Spleen (tissue), 11 donors: ENCODE measurements at regions not wholly inside any gene's neighbourhood (a gene's known extent, or its start where the extent isn't known, plus 50 kb on each side); places are given as distances from the start of the nearest gene placed in this dataset.

ENCODE experiments used
- DNase-seq: peaks from one replicate; pipeline ENCODE4 v3.0.0-alpha.2; 2020
- H3K27ac ChIP-seq, 8 donors: fragments of 200-600 bp; sonication (generic) in 7 of 8; 1 replicate in 4 of 8; 2 replicates in 4 of 8; pipeline versions ENCODE4 v1.5.0 to v1.8.0; 2016 to 2021; ENCODE audit warnings: inconsistent platforms in 4 of 8, mild to moderate bottlenecking in 4 of 8, moderate library complexity in 1 of 8
- H3K27me3 ChIP-seq, 7 donors: fragments of 200-600 bp; sonication (generic) in 6 of 7; replicated peaks in 1 of 7; 1 replicate in 4 of 7; 2 replicates in 3 of 7; pipeline versions ENCODE4 v1.5.0 to v1.8.0; 2016 to 2021; ENCODE audit warnings: inconsistent platforms in 3 of 7, mild to moderate bottlenecking in 1 of 7
- H3K36me3 ChIP-seq, 6 donors: fragments of 200-600 bp; sonication (generic) in 5 of 6; 1 replicate in 4 of 6; 2 replicates in 2 of 6; pipeline versions ENCODE4 v1.5.0 to v1.8.0; 2016 to 2021; ENCODE audit warnings: inconsistent platforms in 2 of 6
- H3K4me1 ChIP-seq, 6 donors: fragments of 200-600 bp; sonication (generic) in 5 of 6; 1 replicate in 3 of 6; 2 replicates in 3 of 6; pipeline versions ENCODE4 v1.5.0 to v1.8.0; 2016 to 2021; ENCODE audit warnings: inconsistent platforms in 3 of 6
- H3K4me3 ChIP-seq, 8 donors: fragments of 200-600 bp; sonication (generic) in 7 of 8; 1 replicate in 4 of 8; 2 replicates in 4 of 8; pipeline versions ENCODE4 v1.5.0 to v1.8.0; 2016 to 2021; ENCODE audit warnings: inconsistent platforms in 4 of 8, mild to moderate bottlenecking in 4 of 8, moderate library complexity in 2 of 8
- H3K9me3 ChIP-seq, 8 donors: fragments of 200-600 bp; sonication (generic) in 7 of 8; 1 replicate in 4 of 8; 2 replicates in 4 of 8; pipeline versions ENCODE4 v1.5.0 to v1.8.0; 2016 to 2021; ENCODE audit warnings: inconsistent platforms in 4 of 8
- CTCF ChIP-seq, 11 experiments: fragments of 200-600 bp in 7 of 11; fragments of 450-650 bp in 4 of 11; sonication (generic) in 4 of 11; IDR thresholded peaks in 8 of 11; conservative IDR thresholded peaks in 3 of 11; 1 replicate in 7 of 11; 2 replicates in 4 of 11; pipeline versions ENCODE4 v1.4.0 to v1.8.0; 2016 to 2021; ENCODE audit warnings: antibody characterized with exemption in 11 of 11, inconsistent platforms in 4 of 11, mild to moderate bottlenecking in 1 of 11
- POLR2A ChIP-seq, 3 donors: fragments of 450-650 bp; IDR thresholded peaks; one replicate each; pipeline ENCODE4 v1.5.1; 2017; ENCODE audit warnings: antibody characterized with exemption in 3 of 3, mild to moderate bottlenecking in 1 of 3
- POLR2AphosphoS5 ChIP-seq, 3 donors: sonication (generic); formaldehyde crosslinking; IDR thresholded peaks; one replicate each; pipeline ENCODE4 v1.5.1; 2017; ENCODE audit warnings: antibody characterized with exemption in 3 of 3
- WGBS, 5 donors: extraction: QIAGEN DNeasy Blood & Tissue Kit in 3 of 5; methylation state at CpG; one replicate each; pipeline versions ENCODE4 v1.1.5 to v1.1.7; 2013 to 2018; 5-methylcytosine and 5-hydroxymethylcytosine counted together
- intact Hi-C: fragments of 100-400 bp; cut with DNase I; formaldehyde crosslinking; loops from one replicate; pipeline ENCODE4 v1.15.0; 2023; ENCODE audit warnings: low total_unique reads
- donor health status: healthy with polysubstance abuse.
- donor health status: DM: no; HTN: no; CAD: no; lungs with moderate emphysema.
- donor health status: DM: no; HTN: no; CAD: no.
- donor health status: Bipolar disorder and iron deficiency.
- donor health status: healthy.
- donor health status: DM: no; HTN: no; CAD: no.
- donor health status: DM: yes; HTN: yes; CAD: no.

DNA sequence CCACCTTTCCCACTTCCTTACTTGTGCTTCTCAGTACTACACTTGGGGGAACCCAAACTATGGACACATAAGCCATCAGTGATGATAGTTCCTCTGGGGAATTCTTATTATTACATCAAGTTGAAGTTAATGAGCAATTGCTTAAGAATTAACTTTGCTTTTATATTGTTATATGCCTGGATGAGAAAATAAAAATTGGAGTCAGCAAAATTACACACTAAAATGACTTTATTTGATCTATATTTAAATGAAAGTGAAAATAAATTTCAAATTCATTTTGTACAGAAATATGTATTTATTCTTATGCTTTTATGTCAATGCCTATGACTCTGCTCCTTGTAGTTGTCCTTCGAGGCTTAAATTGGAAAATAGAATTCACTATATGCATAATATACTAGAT, 149.4 kb upstream of the KCND2 start:
- H3K4me1 ChIP-seq = no peaks in the 10 kb centered on the region
- intact Hi-C loops = no loop called here
- no peak for TF ChIP-seq POLR2A (IDR thresholded peaks at IDR 0.05)
- no peak for TF ChIP-seq CTCF (IDR thresholded peaks at IDR 0.05 in 8 of 11, conservative IDR thresholded peaks at IDR 0.05 in 3 of 11)
- TF ChIP-seq POLR2AphosphoS5 (IDR thresholded peaks at IDR 0.05) = no peak

DNA sequence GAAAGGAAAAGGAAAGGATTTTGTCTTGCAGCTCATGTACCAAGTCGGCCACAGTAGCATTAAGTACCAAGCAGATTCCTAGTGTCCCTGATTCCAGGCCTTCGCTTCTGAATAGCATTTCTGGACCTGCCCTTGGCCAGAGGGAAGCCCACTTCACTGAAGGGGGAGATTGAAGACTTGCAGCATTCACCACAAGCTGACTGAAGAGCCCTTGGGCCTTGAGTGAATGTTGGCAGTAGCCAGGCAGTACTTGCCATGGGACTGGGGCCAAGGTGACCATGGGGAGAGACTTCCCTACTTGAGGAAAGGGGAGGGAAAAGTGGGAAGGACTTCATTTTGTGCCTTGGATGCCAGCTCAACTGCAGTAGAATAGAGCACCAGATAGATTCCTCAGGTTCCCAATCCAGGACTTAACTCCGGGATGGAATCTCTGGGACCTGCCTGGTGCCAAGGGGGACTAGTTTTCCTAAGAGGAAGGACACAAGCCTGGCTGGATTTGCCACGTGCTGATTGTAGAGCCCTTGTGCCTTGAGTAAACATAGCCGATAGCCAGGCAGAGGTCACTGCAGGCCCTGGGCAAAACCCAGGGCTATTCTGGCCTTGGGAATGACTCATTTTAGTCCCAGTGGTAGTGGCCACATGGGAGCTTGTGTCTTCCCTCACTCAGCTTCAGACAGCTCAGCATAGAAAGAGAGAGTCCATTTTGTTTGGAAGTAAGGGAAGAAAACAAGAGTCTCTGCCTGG, 141.7 kb upstream of the KCND2 start:
- no peaks in the 10 kb centered on the region for H3K27me3 ChIP-seq
- H3K4me3 ChIP-seq = no peak overlapping the region
- H3K9me3 ChIP-seq = peaks cover 0 to 34% (median 27%) of the 10 kb centered on the region in 8 donors
- intact Hi-C loops = no loop called here
- no peak overlapping the region for H3K27ac ChIP-seq
- no peak for TF ChIP-seq CTCF (IDR thresholded peaks at IDR 0.05 in 8 of 11, conservative IDR thresholded peaks at IDR 0.05 in 3 of 11)
- TF ChIP-seq POLR2AphosphoS5 (IDR thresholded peaks at IDR 0.05) = no peak
- TF ChIP-seq POLR2A (IDR thresholded peaks at IDR 0.05) = no peak
- 70 to 83% (median 76%) methylated on average over 5 of the region's 5 CpGs for whole genome bisulfite sequencing, 5 donors
- DNase-seq = no peak
- H3K4me1 ChIP-seq = no peaks in the 10 kb centered on the region
- no peaks in the 10 kb centered on the region for H3K36me3 ChIP-seq

More for the DNA sequence above, 149.4 kb upstream of the KCND2 start:
- H3K36me3 ChIP-seq = no peaks in the 10 kb centered on the region
- 69 to 82% (median 79%) methylated on average over 1 of the region's 1 CpG for WGBS, 5 donors
- H3K4me3 ChIP-seq = no peak overlapping the region
- H3K9me3 ChIP-seq = peaks cover 0 to 11% (median 0%) of the 10 kb centered on the region in 8 donors
- no peak overlapping the region for H3K27ac ChIP-seq
- DNase-seq = no peak
- no peaks in the 10 kb centered on the region for H3K27me3 ChIP-seq

GRCh38 chr7:120138497-120138896, 134.5 kb upstream of the KCND2 start:
- Histone ChIP-seq H3K4me3 (no peak overlapping the region), H3K9me3 (peaks cover 0 to 11% (median 0%) of the 10 kb centered on the region in 8 donors), H3K27me3 (no peaks in the 10 kb centered on the region), H3K36me3 (no peaks in the 10 kb centered on the region), H3K27ac (no peak overlapping the region), H3K4me1 (no peaks in the 10 kb centered on the region)
- DNase-seq = no peak
- TF ChIP-seq POLR2A (IDR thresholded peaks at IDR 0.05) (no peak), CTCF (IDR thresholded peaks at IDR 0.05 in 8 of 11, conservative IDR thresholded peaks at IDR 0.05 in 3 of 11) (no peak), POLR2AphosphoS5 (IDR thresholded peaks at IDR 0.05) (no peak)
- intact Hi-C loops = no loop called here
- 76 to 97% (median 84%) methylated on average over 1 of the region's 1 CpG for WGBS, 5 donors

- H3K27me3 ChIP-seq = no peaks in the 10 kb centered on the region
- H3K9me3 ChIP-seq = peaks cover 0 to 9% (median 0%) of the 10 kb centered on the region in 8 donors
- no peak overlapping the region for H3K27ac ChIP-seq
- no peak for TF ChIP-seq POLR2A (IDR thresholded peaks at IDR 0.05)
- no peak for TF ChIP-seq CTCF (IDR thresholded peaks at IDR 0.05 in 8 of 11, conservative IDR thresholded peaks at IDR 0.05 in 3 of 11)
- intact Hi-C loops = no loop called here
- H3K36me3 ChIP-seq = no peaks in the 10 kb centered on the region
- H3K4me1 ChIP-seq = no peaks in the 10 kb centered on the region
- no peak for DNase-seq
- no peak overlapping the region for H3K4me3 ChIP-seq
- WGBS, 5 donors = 0 to 10% (median 4%) methylated on average over 1 of the region's 1 CpG
These were observed 116.5 kb upstream of the KCND2 start for GRCh38 chr7:120156476-120156875.
